ENCODE measurements at regions not wholly inside any gene's neighbourhood (a gene's known extent, or its start where the extent isn't known, plus 50 kb on each side); places are given as distances from the start of the nearest gene placed in this dataset.
A peak's percentile ranks its signal among the peaks of the same experiment; 100 is the strongest.

- Mint-ChIP-seq H3K36me3 (ENCODE audit: insufficient read depth, unreplicated experiment) (no peaks in the 10 kb centered on the region), H3K4me3 (ENCODE audit: low read depth, unreplicated experiment) (no peak overlapping the region), H3K4me1 (ENCODE audit: low read depth, unreplicated experiment) (peaks cover 28% of the 10 kb centered on the region), H3K27me3 (ENCODE audit: unreplicated experiment) (no peaks in the 10 kb centered on the region), H3K27ac (ENCODE audit: unreplicated experiment) (no peak overlapping the region), H3K9me3 (ENCODE audit: low read depth, unreplicated experiment) (no peaks in the 10 kb centered on the region)
- no peak for DNase-seq
- no TSS peak for BruUV-seq (replicated peaks)
- CTCF ChIA-PET: interaction anchor here (0.5 kb wide), 1 partner anchor 14 kb away, joined by 3 read pairs; no protein-coding TSS in a partner anchor
- intact Hi-C loops (cut with micrococcal nuclease; ENCODE audit: unreplicated experiment): no loop called here
- TF ChIP-seq CTCF (IDR thresholded peaks at IDR 0.05; ENCODE audit: unreplicated experiment): no peak
Observed at GRCh38 chr1:168926236-168926635, 180.3 kb upstream of the ATP1B1 start.

- CTCF ChIA-PET: interaction anchor here (0.7 kb wide), 1 partner anchor 39 kb away, joined by 5 read pairs; no protein-coding TSS in a partner anchor
- Mint-ChIP-seq H3K27ac (ENCODE audit: unreplicated experiment) (no peak overlapping the region), H3K9me3 (ENCODE audit: low read depth, unreplicated experiment) (peaks cover 7% of the 10 kb centered on the region), H3K36me3 (ENCODE audit: insufficient read depth, unreplicated experiment) (no peaks in the 10 kb centered on the region), H3K27me3 (ENCODE audit: unreplicated experiment) (no peaks in the 10 kb centered on the region), H3K4me1 (ENCODE audit: low read depth, unreplicated experiment) (no peaks in the 10 kb centered on the region), H3K4me3 (ENCODE audit: low read depth, unreplicated experiment) (no peak overlapping the region)
- intact Hi-C loops (cut with micrococcal nuclease; ENCODE audit: unreplicated experiment): no loop called here
- no peak for DNase-seq
- no peak for TF ChIP-seq CTCF (IDR thresholded peaks at IDR 0.05; ENCODE audit: unreplicated experiment)
- no TSS peak for BruUV-seq (replicated peaks)
Observed at GRCh38 chr1:168932539-168932938, 174.0 kb upstream of the ATP1B1 start.

GRCh38 chr1:168933141-168933805 lies 173.2 kb upstream of the ATP1B1 start:
- Mint-ChIP-seq H3K9me3 (ENCODE audit: low read depth, unreplicated experiment) (peaks cover 7% of the 10 kb centered on the region), H3K36me3 (ENCODE audit: insufficient read depth, unreplicated experiment) (no peaks in the 10 kb centered on the region), H3K27ac (ENCODE audit: unreplicated experiment) (no peak overlapping the region), H3K4me1 (ENCODE audit: low read depth, unreplicated experiment) (no peaks in the 10 kb centered on the region), H3K4me3 (ENCODE audit: low read depth, unreplicated experiment) (no peak overlapping the region), H3K27me3 (ENCODE audit: unreplicated experiment) (no peaks in the 10 kb centered on the region)
- no TSS peak for BruUV-seq (replicated peaks)
- CTCF ChIA-PET: no interaction called here
- TF ChIP-seq CTCF (IDR thresholded peaks at IDR 0.05; ENCODE audit: unreplicated experiment): no peak
- no peak for DNase-seq
- intact Hi-C loops (cut with micrococcal nuclease; ENCODE audit: unreplicated experiment): no loop called here

- no peaks in the 10 kb centered on the region for H3K36me3 Mint-ChIP-seq (ENCODE audit: insufficient read depth, unreplicated experiment)
- CTCF ChIA-PET: interaction anchor here (0.5 to 0.7 kb wide), 4 partner anchors 14 to 316 kb away, joined by 3 to 6 read pairs (median 4); no protein-coding TSS in a partner anchor
- H3K4me3 Mint-ChIP-seq (ENCODE audit: low read depth, unreplicated experiment): no peak overlapping the region
- peaks cover 34% of the 10 kb centered on the region for H3K4me1 Mint-ChIP-seq (ENCODE audit: low read depth, unreplicated experiment)
- H3K9me3 Mint-ChIP-seq (ENCODE audit: low read depth, unreplicated experiment): peaks cover 11% of the 10 kb centered on the region
- BruUV-seq (replicated peaks): no TSS peak
- no peak for DNase-seq
- H3K27me3 Mint-ChIP-seq (ENCODE audit: unreplicated experiment): no peaks in the 10 kb centered on the region
- no peak for TF ChIP-seq CTCF (IDR thresholded peaks at IDR 0.05; ENCODE audit: unreplicated experiment)
- peak overlapping the region; percentile 24 for H3K27ac Mint-ChIP-seq (ENCODE audit: unreplicated experiment)
- intact Hi-C loops (cut with micrococcal nuclease; ENCODE audit: unreplicated experiment): no loop called here
Observed at GRCh38 chr1:168939110-168939946, 167.2 kb upstream of the ATP1B1 start.

All from Calu3 (cell line).